ENCODE measurements at regions not wholly inside any gene's neighbourhood (a gene's known extent, or its start where the extent isn't known, plus 50 kb on each side); places are given as distances from the start of the nearest gene placed in this dataset.
A peak's percentile ranks its signal among the peaks of the same experiment; 100 is the strongest.

DNA sequence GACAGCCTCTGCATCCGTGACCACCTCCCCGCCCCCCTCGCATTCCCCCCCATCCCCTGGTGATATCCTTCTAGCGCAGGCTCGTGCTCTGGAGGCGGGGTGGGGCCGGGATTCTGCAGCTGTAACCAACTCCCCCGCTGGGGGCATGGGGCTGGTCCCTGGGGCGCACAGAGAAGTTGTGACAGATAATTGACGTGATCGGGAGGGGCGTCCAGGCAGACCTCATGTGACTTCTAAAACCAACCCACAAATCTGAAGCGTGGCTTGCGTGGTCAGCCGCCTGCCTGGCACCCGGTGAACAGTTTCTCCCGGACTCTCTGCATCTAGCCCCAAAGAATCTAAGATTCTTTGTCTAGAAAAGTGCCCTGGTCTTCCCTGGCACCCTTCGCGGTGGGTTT is 100.6 kb upstream of the IGF1R start:
- Histone ChIP-seq H3K4me3 (ENCODE audit: low read depth, low read length) (peak overlapping the region; percentile 32; the same call in 1 of the 2 replicates), H3K4me1 (0 out of 2 replicates have a peak, but pooled peaks cover 2% of the 10 kb centered on the region), H3K9me3 (no peaks in the 10 kb centered on the region), H3K27me3 (replicated peaks; ENCODE audit: control insufficient read depth, insufficient read depth, low read length) (no peaks in the 10 kb centered on the region; the same call in 1 of the 2 replicates), H3K36me3 (ENCODE audit: control insufficient read depth, insufficient read depth, low read length) (no peaks in the 10 kb centered on the region)
- Mint-ChIP-seq H3K4me1 (ENCODE audit: low read depth, unreplicated experiment) (no peaks in the 10 kb centered on the region), H3K4me3 (ENCODE audit: unreplicated experiment) (peak overlapping the region; percentile 74), H3K36me3 (ENCODE audit: insufficient read depth, unreplicated experiment) (peaks cover 6% of the 10 kb centered on the region), H3K27ac (ENCODE audit: unreplicated experiment) (no peak overlapping the region), H3K9me3 (ENCODE audit: unreplicated experiment) (peaks cover 7% of the 10 kb centered on the region), H3K27me3 (ENCODE audit: insufficient read depth, unreplicated experiment) (peaks cover 32% of the 10 kb centered on the region)
- intact Hi-C loops (cut with micrococcal nuclease; ENCODE audit: unreplicated experiment): no loop called here
- DNase-seq: no peak
- ChIA-PET POLR2A (no interaction called here), CTCF (interaction anchor here (1.5 kb wide), 1 partner anchor 20 kb away, joined by 4 read pairs; no protein-coding TSS in a partner anchor)
- TF ChIP-seq, protein P1, sequence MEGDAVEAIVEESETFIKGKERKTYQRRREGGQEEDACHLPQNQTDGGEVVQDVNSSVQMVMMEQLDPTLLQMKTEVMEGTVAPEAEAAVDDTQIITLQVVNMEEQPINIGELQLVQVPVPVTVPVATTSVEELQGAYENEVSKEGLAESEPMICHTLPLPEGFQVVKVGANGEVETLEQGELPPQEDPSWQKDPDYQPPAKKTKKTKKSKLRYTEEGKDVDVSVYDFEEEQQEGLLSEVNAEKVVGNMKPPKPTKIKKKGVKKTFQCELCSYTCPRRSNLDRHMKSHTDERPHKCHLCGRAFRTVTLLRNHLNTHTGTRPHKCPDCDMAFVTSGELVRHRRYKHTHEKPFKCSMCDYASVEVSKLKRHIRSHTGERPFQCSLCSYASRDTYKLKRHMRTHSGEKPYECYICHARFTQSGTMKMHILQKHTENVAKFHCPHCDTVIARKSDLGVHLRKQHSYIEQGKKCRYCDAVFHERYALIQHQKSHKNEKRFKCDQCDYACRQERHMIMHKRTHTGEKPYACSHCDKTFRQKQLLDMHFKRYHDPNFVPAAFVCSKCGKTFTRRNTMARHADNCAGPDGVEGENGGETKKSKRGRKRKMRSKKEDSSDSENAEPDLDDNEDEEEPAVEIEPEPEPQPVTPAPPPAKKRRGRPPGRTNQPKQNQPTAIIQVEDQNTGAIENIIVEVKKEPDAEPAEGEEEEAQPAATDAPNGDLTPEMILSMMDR (IDR thresholded peaks at IDR 0.05; ENCODE audit: insufficient read depth in 1 of 2, low read depth in 1 of 2, low read length in 1 of 2, severe bottlenecking in 1 of 2, unreplicated experiment in 1 of 2): no peak
- no TSS peak for BruUV-seq (replicated peaks)

- DNase-seq: peak; percentile 38 to 40
- no peaks in the 10 kb centered on the region for H3K4me1 Mint-ChIP-seq (ENCODE audit: low read depth, unreplicated experiment)
- no TSS peak for BruUV-seq (replicated peaks)
- H3K4me3 Mint-ChIP-seq (ENCODE audit: unreplicated experiment): peak overlapping the region; percentile 74
- no peak overlapping the region for H3K27ac Mint-ChIP-seq (ENCODE audit: unreplicated experiment)
- TF ChIP-seq, protein P1 (IDR thresholded peaks at IDR 0.05; ENCODE audit: insufficient read depth in 1 of 2, low read depth in 1 of 2, low read length in 1 of 2, severe bottlenecking in 1 of 2, unreplicated experiment in 1 of 2): no peak
- Histone ChIP-seq H3K27me3 (replicated peaks; ENCODE audit: control insufficient read depth, insufficient read depth, low read length) (no peaks in the 10 kb centered on the region; the same call in 1 of the 2 replicates), H3K9me3 (no peaks in the 10 kb centered on the region), H3K36me3 (ENCODE audit: control insufficient read depth, insufficient read depth, low read length) (no peaks in the 10 kb centered on the region), H3K4me3 (ENCODE audit: low read depth, low read length) (peak overlapping the region; percentile 32), H3K4me1 (0 out of 2 replicates have a peak, but pooled peaks cover 2% of the 10 kb centered on the region)
- H3K27me3 Mint-ChIP-seq (ENCODE audit: insufficient read depth, unreplicated experiment): peaks cover 34% of the 10 kb centered on the region
- H3K36me3 Mint-ChIP-seq (ENCODE audit: insufficient read depth, unreplicated experiment): peaks cover 6% of the 10 kb centered on the region
- ChIA-PET CTCF (no interaction called here), POLR2A (no interaction called here)
- H3K9me3 Mint-ChIP-seq (ENCODE audit: unreplicated experiment): peaks cover 7% of the 10 kb centered on the region
- intact Hi-C loops (cut with micrococcal nuclease; ENCODE audit: unreplicated experiment): no loop called here
Measured at GRCh38 chr15:98548139-98548971, 100.0 kb upstream of the IGF1R start.

DNA sequence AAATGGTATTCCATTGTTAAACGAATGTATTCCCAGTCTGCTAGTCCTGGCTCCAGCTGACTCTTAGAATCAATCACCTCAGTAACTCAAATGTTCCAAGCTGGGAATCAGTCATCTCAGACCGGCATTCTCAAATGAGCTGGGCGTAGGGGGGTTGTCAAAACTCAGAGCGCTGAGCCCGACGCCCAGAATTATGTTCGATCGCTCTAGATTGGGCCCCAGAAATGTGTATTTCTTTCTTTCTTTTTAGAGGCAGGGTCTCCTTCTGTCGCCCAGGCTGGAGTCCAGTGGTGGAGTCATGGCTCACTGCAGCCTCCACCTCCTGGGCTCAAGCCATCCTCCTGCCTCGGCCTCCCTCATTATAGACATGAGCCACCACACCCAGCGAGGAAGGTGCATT is 99.3 kb upstream of the IGF1R start:
- BruUV-seq (replicated peaks): no TSS peak
- ChIA-PET POLR2A (no interaction called here), CTCF (no interaction called here)
- peaks cover 6% of the 10 kb centered on the region for H3K36me3 Mint-ChIP-seq (ENCODE audit: insufficient read depth, unreplicated experiment)
- H3K4me3 ChIP-seq (ENCODE audit: low read depth, low read length): no peak overlapping the region
- TF ChIP-seq, protein P1 (IDR thresholded peaks at IDR 0.05; ENCODE audit: insufficient read depth in 1 of 2, low read depth in 1 of 2, low read length in 1 of 2, severe bottlenecking in 1 of 2, unreplicated experiment in 1 of 2): no peak
- no peaks in the 10 kb centered on the region for H3K36me3 ChIP-seq (ENCODE audit: control insufficient read depth, insufficient read depth, low read length)
- H3K4me3 Mint-ChIP-seq (ENCODE audit: unreplicated experiment): peak overlapping the region; percentile 74
- peaks cover 7% of the 10 kb centered on the region for H3K9me3 Mint-ChIP-seq (ENCODE audit: unreplicated experiment)
- intact Hi-C loops (cut with micrococcal nuclease; ENCODE audit: unreplicated experiment): no loop called here
- H3K4me1 ChIP-seq: 0 out of 2 replicates have a peak, but pooled peaks cover 2% of the 10 kb centered on the region
- H3K27me3 Mint-ChIP-seq (ENCODE audit: insufficient read depth, unreplicated experiment): peaks cover 34% of the 10 kb centered on the region
- H3K27ac Mint-ChIP-seq (ENCODE audit: unreplicated experiment): no peak overlapping the region
- H3K9me3 ChIP-seq: no peaks in the 10 kb centered on the region
- DNase-seq: no peak
- H3K4me1 Mint-ChIP-seq (ENCODE audit: low read depth, unreplicated experiment): no peaks in the 10 kb centered on the region
- no peaks in the 10 kb centered on the region; the same call in 1 of the 2 replicates for H3K27me3 ChIP-seq (replicated peaks; ENCODE audit: control insufficient read depth, insufficient read depth, low read length)

Data from Caco-2 (cell line).